HG02970 (cell line): ENCODE measurements at regions not wholly inside any gene's neighbourhood (a gene's known extent, or its start where the extent isn't known, plus 50 kb on each side); places are given as distances from the start of the nearest gene placed in this dataset.

Source experiments
- ATAC-seq: cut with Tn5 transposase; IDR thresholded peaks from one replicate; pipeline ENCODE4 v1.9.1; 2021; ENCODE audit warnings: mild to moderate bottlenecking, moderate library complexity, moderate number of reproducible peaks; ENCODE audit not compliant: unreplicated experiment, low FRiP score

- no peak for ATAC-seq
Observed at GRCh38 chr18:24770311-24771024, 310.0 kb downstream of the HRH4 start.

GRCh38 chr18:24771300-24771699 is 310.9 kb downstream of the HRH4 start:
- ATAC-seq: no peak

- no peak for ATAC-seq
Observed at GRCh38 chr18:24773101-24773500, 312.7 kb downstream of the HRH4 start.

- ATAC-seq: no peak
Observed at GRCh38 chr18:24776019-24776418, 315.6 kb downstream of the HRH4 start.

- no peak for ATAC-seq
Observed at GRCh38 chr18:24778810-24779418, 318.5 kb downstream of the HRH4 start.

GRCh38 chr18:24782566-24782965 is 322.1 kb downstream of the HRH4 start:
- no peak for ATAC-seq

- no peak for ATAC-seq
Observed at GRCh38 chr18:24785019-24785418, 324.6 kb downstream of the HRH4 start.

- no peak for ATAC-seq
Observed at GRCh38 chr18:24786027-24786426, 325.6 kb downstream of the HRH4 start.

GRCh38 chr18:24790347-24790746 is 329.9 kb downstream of the HRH4 start:
- ATAC-seq: no peak

- no peak for ATAC-seq
Observed at GRCh38 chr18:24791751-24792545, 331.5 kb downstream of the HRH4 start.

- no peak for ATAC-seq
Observed at GRCh38 chr18:24793742-24794141, 333.3 kb downstream of the HRH4 start.

GRCh38 chr18:24795129-24795528 is 334.7 kb downstream of the HRH4 start:
- no peak for ATAC-seq

- no peak for ATAC-seq
Observed at GRCh38 chr18:24797981-24798380, 337.5 kb downstream of the HRH4 start.

- no peak for ATAC-seq
Observed at GRCh38 chr18:24799176-24799575, 338.7 kb downstream of the HRH4 start.

GRCh38 chr18:24799720-24800119 is 339.3 kb downstream of the HRH4 start:
- no peak for ATAC-seq

GRCh38 chr18:24801001-24801400 is 340.6 kb downstream of the HRH4 start:
- no peak for ATAC-seq

GRCh38 chr18:24802456-24802855 is 342.0 kb downstream of the HRH4 start:
- ATAC-seq: no peak

- ATAC-seq: no peak
Observed at GRCh38 chr18:24805156-24805555, 344.7 kb downstream of the HRH4 start.

GRCh38 chr18:24809173-24809950 is 348.9 kb downstream of the HRH4 start:
- ATAC-seq: no peak

GRCh38 chr18:24810561-24811305 is 350.3 kb downstream of the HRH4 start:
- no peak for ATAC-seq
